Right ventricle myocardium inferior (tissue), 1 donor: ENCODE measurements at regions not wholly inside any gene's neighbourhood (a gene's known extent, or its start where the extent isn't known, plus 50 kb on each side); places are given as distances from the start of the nearest gene placed in this dataset.

Experiments
- ATAC-seq: fragments of 200-7000 bp; cut with Tn5 transposase; one replicate; pipeline ENCODE4 v1.9.1; 2020; ENCODE audit warnings: mild to moderate bottlenecking, moderate library complexity
- DNase-seq: peaks from one replicate; pipeline ENCODE4 v3.0.0; 2021; ENCODE audit errors: missing footprints
- intact Hi-C: fragments of 100-400 bp; cut with DNase I; formaldehyde crosslinking; loops from one replicate; pipeline ENCODE4 v1.11.0; 2022
- donor health status: DM: no; HTN: yes; CAD: no; lungs with severe emphysema.

DNA sequence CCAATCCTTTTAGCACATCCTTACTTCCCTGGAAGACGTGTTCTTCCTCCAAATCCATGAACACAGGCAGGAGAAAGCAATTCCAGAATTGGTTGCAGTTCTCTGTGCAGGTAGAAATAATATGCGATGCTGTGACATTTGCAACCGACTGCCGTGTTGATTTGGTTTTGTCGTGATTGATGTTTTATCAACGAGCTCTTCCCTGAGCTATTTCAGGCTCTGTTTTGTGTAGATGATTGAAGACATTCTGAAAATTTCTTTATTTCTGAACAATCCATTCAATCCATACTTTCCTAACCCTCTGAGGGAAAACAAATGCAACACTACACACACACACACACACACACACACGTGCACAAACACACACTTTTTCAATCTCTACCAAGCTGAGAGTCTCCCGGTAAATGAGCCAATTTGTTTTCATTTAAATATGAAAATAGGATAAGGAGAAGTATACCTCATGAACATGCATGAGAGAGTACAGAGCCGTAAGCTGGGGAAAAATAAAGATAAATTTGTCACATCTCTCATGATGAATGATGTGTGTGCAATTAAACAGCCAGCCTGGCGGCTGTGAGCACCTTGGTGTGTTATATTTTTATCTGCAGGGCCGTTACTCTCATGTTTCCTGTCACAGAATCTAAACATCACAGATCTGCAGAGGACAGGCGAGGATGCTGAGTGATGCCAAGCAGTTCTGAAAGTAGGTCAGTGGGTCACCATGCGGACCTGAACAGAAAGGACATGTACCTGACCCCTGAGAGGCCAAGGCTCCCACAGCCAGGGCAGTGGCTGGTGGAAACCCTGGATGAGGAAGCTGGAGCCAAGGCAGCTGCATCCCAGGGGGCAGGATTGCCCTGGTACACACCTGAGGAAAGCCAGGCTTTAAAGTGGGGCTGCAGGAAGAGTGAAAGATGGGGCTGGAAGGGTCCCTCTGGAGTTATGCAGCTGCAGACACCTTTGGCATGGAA is 64.8 kb downstream of the PDCL3 start:
- DNase-seq: no peak
- intact Hi-C loops: loop anchor here (10.0 kb wide), 1 partner anchor 77 kb away; no protein-coding TSS in a partner anchor
- no peak for ATAC-seq

DNA sequence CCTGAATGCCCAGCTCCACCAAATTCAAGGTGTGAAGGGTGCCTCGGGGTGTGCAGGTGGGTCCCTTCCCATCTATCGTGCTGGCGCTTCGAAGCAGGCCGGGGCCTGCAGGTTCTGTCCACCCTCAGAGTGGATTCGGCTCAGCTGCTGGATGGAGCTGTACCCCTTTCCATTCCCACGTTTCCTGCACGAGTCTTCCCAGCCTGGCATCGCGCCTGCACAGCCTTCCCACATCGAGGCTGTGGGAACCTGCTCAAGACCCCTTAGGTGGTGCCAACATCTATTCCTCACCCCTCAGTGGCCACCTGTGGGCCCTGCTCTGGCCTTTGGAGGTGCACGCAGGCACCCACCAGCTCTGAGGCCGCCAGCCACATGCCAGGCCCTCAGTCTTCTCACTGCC is 65.7 kb downstream of the PDCL3 start:
- ATAC-seq: no peak
- intact Hi-C loops: loop anchor here (10.0 kb wide), 1 partner anchor 76 kb away; no protein-coding TSS in a partner anchor
- DNase-seq: no peak

GRCh38 chr2:100629309-100629708 is 66.5 kb downstream of the PDCL3 start:
- no peak for DNase-seq
- no peak for ATAC-seq
- intact Hi-C loops: loop anchor here (10.0 kb wide), 1 partner anchor 75 kb away; no protein-coding TSS in a partner anchor

GRCh38 chr2:100630473-100630977 is 67.7 kb downstream of the PDCL3 start:
- intact Hi-C loops: no loop called here
- no peak for ATAC-seq
- DNase-seq: no peak

GRCh38 chr2:100632037-100632436 is 69.2 kb downstream of the PDCL3 start:
- no peak for ATAC-seq
- intact Hi-C loops: no loop called here
- DNase-seq: no peak

DNA sequence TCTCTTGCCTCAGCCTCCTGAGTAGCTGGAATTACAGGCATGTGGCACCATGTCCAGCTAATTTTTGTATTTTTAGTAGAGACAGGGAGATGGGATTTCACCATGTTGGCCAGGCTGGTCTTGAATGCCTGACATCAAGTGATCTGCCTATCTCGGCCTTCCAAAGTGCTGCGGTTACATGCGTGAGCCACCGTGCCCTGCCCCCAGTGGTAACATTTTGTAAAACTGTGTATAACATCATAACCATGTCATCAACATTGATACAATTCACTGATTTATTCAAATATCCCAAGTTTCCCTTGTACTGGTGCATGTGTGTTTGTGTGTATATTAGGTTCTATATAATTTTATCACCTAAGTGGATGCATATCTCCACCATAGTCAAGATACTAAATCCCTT is 70.0 kb downstream of the PDCL3 start:
- DNase-seq (no peak), ATAC-seq (no peak)
- intact Hi-C loops: no loop called here

- DNase-seq (no peak), ATAC-seq (no peak)
- intact Hi-C loops: no loop called here
Observed at GRCh38 chr2:100639588-100640390, 77.0 kb downstream of the PDCL3 start.

- no peak for ATAC-seq
- intact Hi-C loops: no loop called here
- DNase-seq: no peak
Observed at GRCh38 chr2:100640431-100641124, 77.8 kb downstream of the PDCL3 start.

DNA sequence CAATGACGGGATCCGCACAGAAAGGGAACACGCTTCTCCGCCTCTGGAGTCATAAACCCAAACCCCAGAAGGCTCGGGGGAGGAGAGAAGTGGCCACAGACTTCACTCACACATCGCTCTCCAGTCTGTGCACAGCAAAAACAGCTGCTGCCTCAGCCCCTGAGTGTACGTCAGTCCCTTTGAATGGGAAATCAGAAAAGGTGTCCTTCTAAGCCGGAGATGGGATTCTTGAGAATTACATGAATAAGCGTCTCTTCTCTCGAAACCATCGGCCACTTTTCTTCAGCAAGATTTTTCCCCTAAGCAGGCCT is 78.3 kb downstream of the PDCL3 start:
- DNase-seq (no peak), ATAC-seq (no peak)
- intact Hi-C loops: no loop called here

GRCh38 chr2:100642425-100642824 is 79.6 kb downstream of the PDCL3 start:
- no peak for DNase-seq
- ATAC-seq: no peak
- intact Hi-C loops: no loop called here

DNA sequence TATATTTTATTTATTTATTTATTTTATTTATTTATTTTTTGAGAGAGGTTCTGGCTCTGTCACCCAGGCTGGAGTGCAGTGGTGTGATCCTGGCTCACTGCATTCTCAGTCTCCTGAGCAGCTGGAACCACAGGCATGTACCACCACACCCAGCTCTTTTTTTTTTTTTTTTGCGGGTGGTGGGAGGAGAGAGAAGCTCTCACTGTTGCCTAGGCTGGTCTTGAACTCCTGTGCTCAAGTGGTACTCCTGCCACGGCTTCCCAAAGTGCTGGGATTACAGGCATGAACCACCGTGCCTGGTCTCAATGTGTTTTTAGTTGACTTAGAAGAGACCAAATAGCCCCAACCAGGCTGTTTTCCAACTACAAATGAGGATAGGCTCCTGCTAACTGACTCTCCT is 80.7 kb downstream of the PDCL3 start:
- no peak for DNase-seq
- ATAC-seq: no peak
- intact Hi-C loops: no loop called here

GRCh38 chr2:100643906-100644501 is 81.2 kb downstream of the PDCL3 start:
- no peak for DNase-seq
- intact Hi-C loops: no loop called here

GRCh38 chr2:100645695-100646429 is 83.1 kb downstream of the PDCL3 start:
- intact Hi-C loops: no loop called here
- no peak for DNase-seq

More at GRCh38 chr2:100643906-100644501, 81.2 kb downstream of the PDCL3 start:
- ATAC-seq: no peak

GRCh38 chr2:100647709-100648108 is 84.9 kb downstream of the PDCL3 start:
- intact Hi-C loops: no loop called here
- DNase-seq (no peak), ATAC-seq (no peak)

More at GRCh38 chr2:100645695-100646429, 83.1 kb downstream of the PDCL3 start:
- ATAC-seq: no peak

GRCh38 chr2:100650151-100650550 is 87.4 kb downstream of the PDCL3 start:
- DNase-seq (no peak), ATAC-seq (no peak)
- intact Hi-C loops: no loop called here

- intact Hi-C loops: no loop called here
- ATAC-seq: no peak
- no peak for DNase-seq
Observed at GRCh38 chr2:100653449-100654035, 90.7 kb downstream of the PDCL3 start.

DNA sequence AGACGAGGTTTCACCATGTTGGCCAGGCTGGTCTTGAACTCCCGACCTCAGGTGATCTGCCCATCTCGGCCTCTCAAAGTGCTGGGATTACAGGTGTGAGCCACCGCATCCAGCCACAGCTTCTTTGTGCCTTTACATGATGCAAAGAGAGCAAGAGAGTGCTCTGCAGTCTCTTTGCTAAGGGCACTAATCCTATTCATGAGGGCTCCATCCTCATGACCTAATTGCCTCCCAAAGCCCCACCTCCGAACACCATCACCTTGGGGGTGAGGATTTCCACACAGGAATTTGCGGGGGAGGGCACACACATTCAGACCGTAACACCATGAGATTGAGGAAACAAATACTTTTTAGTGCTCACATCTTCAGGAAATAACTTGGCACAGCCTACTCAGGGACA is 91.8 kb downstream of the PDCL3 start:
- DNase-seq: no peak
- intact Hi-C loops: no loop called here
- ATAC-seq: no peak

DNA sequence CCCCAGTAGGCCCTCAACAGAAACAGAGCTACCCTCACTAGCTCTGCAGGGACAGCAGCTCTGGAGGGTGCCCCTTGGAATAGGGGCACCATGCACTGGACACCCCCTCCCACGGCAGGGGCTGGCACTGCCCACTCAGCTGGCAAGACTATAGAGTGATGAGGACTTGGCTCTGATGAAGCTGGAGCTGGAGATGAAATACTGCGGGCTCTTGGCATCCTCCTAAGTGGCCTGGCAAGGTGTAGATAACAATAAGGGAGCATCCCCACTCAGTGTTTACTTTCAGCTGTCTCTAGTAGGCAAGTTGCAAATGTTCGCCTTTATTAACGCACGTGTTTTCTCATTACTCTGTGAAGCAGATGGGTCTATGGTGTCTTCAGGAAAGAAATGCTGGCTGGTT is 92.7 kb downstream of the PDCL3 start:
- no peak for ATAC-seq
- no peak for DNase-seq
- intact Hi-C loops: no loop called here
